ES-I3 (cell line): ENCODE measurements at regions not wholly inside any gene's neighbourhood (a gene's known extent, or its start where the extent isn't known, plus 50 kb on each side); places are given as distances from the start of the nearest gene placed in this dataset.

ENCODE experiments used
- H3K36me3 ChIP-seq: 2 replicates; pipeline ENCODE4 v1.6.1; 2013; ENCODE audit warnings: mild to moderate bottlenecking, low read length, control low read depth, moderate library complexity; ENCODE audit not compliant: insufficient read depth
- H3K4me1 ChIP-seq: 2 replicates; pipeline ENCODE4 v1.6.1; 2013; ENCODE audit warnings: mild to moderate bottlenecking, control low read depth, low read length; ENCODE audit not compliant: insufficient read depth
- H3K9ac ChIP-seq: 2 replicates; pipeline ENCODE4 v1.6.1; 2013; ENCODE audit warnings: low read depth, mild to moderate bottlenecking, low read length, moderate library complexity
- H3K9me3 ChIP-seq: 2 replicates; pipeline ENCODE4 v1.6.1; 2013; ENCODE audit warnings: mild to moderate bottlenecking, low read length, moderate library complexity; ENCODE audit not compliant: control insufficient read depth, insufficient read depth

DNA sequence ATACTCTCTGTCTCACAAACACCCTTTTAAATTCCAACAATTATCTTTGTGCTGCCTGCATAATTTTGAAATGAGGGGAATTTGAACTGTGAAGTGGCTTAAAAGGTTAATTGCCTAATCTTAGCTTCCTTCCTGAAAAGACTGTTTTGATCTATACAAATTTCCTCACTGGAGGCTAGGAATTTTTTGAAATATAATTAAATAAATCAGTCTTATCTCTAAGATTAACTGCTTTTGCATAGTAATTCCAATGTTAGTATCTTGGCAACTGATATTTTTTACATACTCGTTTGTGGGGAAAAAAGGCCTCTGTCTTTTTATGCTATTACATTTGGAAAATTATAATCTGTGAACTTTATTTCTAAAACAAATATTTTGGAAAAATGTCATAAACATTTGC lies 498.5 kb downstream of the TMTC2 start:
- no peak overlapping the region for H3K9ac ChIP-seq
- H3K36me3 ChIP-seq = no peaks in the 10 kb centered on the region
- no peaks in the 10 kb centered on the region for H3K9me3 ChIP-seq
- no peaks in the 10 kb centered on the region for H3K4me1 ChIP-seq
